HG03060 (cell line): ENCODE measurements at regions not wholly inside any gene's neighbourhood (a gene's known extent, or its start where the extent isn't known, plus 50 kb on each side); places are given as distances from the start of the nearest gene placed in this dataset.

ENCODE experiments used
- ATAC-seq: cut with Tn5 transposase; IDR thresholded peaks from one replicate; pipeline ENCODE4 v1.9.1; 2021; ENCODE audit warnings: low read depth, moderate number of reproducible peaks; ENCODE audit not compliant: unreplicated experiment

- ATAC-seq: no peak
Measured at GRCh38 chr5:4735261-4735660, 404.9 kb upstream of the ADAMTS16 start.

- no peak for ATAC-seq
Measured at GRCh38 chr5:4737868-4738267, 402.3 kb upstream of the ADAMTS16 start.

- ATAC-seq: no peak
Measured at GRCh38 chr5:4738298-4738697, 401.8 kb upstream of the ADAMTS16 start.

GRCh38 chr5:4740156-4740555 is 400.0 kb upstream of the ADAMTS16 start:
- no peak for ATAC-seq

GRCh38 chr5:4758550-4758949 is 381.6 kb upstream of the ADAMTS16 start:
- ATAC-seq: no peak

GRCh38 chr5:4758996-4759395 is 381.1 kb upstream of the ADAMTS16 start:
- ATAC-seq: no peak

- ATAC-seq: no peak
Measured at GRCh38 chr5:4762316-4762715, 377.8 kb upstream of the ADAMTS16 start.

- no peak for ATAC-seq
Measured at GRCh38 chr5:4765411-4765810, 374.7 kb upstream of the ADAMTS16 start.

GRCh38 chr5:4766101-4766500 is 374.0 kb upstream of the ADAMTS16 start:
- ATAC-seq: no peak

- no peak for ATAC-seq
Measured at GRCh38 chr5:4772591-4772990, 367.5 kb upstream of the ADAMTS16 start.

- no peak for ATAC-seq
Measured at GRCh38 chr5:4773827-4774317, 366.3 kb upstream of the ADAMTS16 start.

- no peak for ATAC-seq
Measured at GRCh38 chr5:4777435-4777834, 362.7 kb upstream of the ADAMTS16 start.

GRCh38 chr5:4780633-4781032 is 359.5 kb upstream of the ADAMTS16 start:
- no peak for ATAC-seq

GRCh38 chr5:4781299-4781698 is 358.8 kb upstream of the ADAMTS16 start:
- ATAC-seq: no peak

- ATAC-seq: no peak
Measured at GRCh38 chr5:4785971-4786370, 354.2 kb upstream of the ADAMTS16 start.

GRCh38 chr5:4797445-4797844 is 342.7 kb upstream of the ADAMTS16 start:
- ATAC-seq: no peak

GRCh38 chr5:4802044-4802443 is 338.1 kb upstream of the ADAMTS16 start:
- no peak for ATAC-seq

GRCh38 chr5:4804691-4805360 is 335.3 kb upstream of the ADAMTS16 start:
- no peak for ATAC-seq

GRCh38 chr5:4815002-4815401 is 325.1 kb upstream of the ADAMTS16 start:
- no peak for ATAC-seq

GRCh38 chr5:4817767-4818166 is 322.4 kb upstream of the ADAMTS16 start:
- no peak for ATAC-seq

GRCh38 chr5:4831325-4831724 is 308.8 kb upstream of the ADAMTS16 start:
- no peak for ATAC-seq

- no peak for ATAC-seq
Measured at GRCh38 chr5:4832471-4832870, 307.7 kb upstream of the ADAMTS16 start.
